D721Med (cell line): ENCODE measurements at regions not wholly inside any gene's neighbourhood (a gene's known extent, or its start where the extent isn't known, plus 50 kb on each side); places are given as distances from the start of the nearest gene placed in this dataset.

ENCODE experiments used
- DNase-seq: peaks from one replicate; pipeline ENCODE4 v3.0.0; 2011; ENCODE audit warnings: low spot score; ENCODE audit not compliant: insufficient read length
- FAIRE-seq: peaks from 2 replicates; lab custom pipeline; 2011; peaks lifted over from hg19 to GRCh38; lab: Jason Lieb, UNC
- CTCF ChIP-seq: IDR thresholded peaks from 2 replicates; pipeline ENCODE4 v1.5.1; 2012; ENCODE audit warnings: mild to moderate bottlenecking, control low read depth; ENCODE audit not compliant: insufficient read depth; ENCODE audit errors: missing control alignments

DNA sequence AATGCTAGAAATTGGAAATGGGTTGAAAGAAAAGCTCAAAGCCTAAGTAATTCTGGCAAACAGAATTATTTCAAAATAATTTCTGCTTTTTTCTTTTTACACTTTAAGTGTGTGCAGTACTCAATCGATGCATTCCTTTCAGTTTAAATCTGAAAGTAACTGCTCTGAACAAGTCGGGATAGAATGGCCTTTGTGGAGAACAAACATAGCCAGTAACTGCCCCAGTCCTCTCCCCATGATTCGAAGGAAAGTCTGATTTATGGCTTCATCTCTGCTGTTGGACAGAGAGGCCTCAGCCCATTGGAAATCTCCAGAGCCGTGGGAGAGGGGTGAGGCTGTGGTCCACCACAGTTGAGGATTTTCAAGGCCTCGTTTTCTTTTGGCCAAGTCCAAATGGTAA lies 174.0 kb upstream of the TLL1 start:
- no peak for FAIRE-seq
- DNase-seq, result no peak
- TF ChIP-seq CTCF, result no peak

DNA sequence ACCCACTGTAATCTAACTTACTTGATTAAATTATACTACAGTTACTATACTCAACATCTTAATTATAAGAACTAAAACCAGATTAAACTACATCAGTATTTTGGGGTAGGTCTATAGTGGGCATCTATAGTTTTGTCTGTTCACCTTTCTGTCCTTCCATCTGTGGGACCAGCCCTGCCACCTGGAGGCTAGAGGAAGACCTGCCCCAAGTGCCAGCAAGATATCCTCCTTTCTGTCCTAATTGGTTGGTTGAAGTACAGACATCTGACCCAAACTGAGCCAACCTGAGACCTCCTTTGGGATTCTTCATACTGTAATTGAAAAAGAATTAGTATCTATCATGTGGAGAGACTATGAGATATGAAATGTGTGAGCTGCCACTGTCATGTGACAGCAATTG lies 172.2 kb upstream of the TLL1 start:
- TF ChIP-seq CTCF, result peak; percentile 17
- DNase-seq, result no peak
- no peak for FAIRE-seq

DNA sequence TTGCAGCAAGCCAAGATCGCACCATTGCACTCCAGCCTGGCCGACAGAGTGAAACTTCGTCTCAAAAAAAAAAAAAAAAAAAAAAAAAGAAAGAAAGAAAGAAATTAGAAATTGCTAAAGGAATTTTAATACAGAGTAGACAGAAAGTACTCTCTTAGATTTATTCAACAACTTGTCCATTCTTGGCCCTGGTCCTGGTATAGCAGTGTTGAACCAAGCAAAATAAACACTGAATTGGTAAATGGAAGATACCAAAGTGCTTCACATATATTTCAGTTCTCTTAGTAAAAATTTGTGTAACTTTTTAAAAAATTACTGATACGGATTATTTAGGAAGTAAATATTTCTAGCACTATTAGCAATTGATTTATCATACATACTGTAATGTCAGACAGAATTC lies 165.9 kb upstream of the TLL1 start:
- DNase-seq (no peak), FAIRE-seq (no peak)
- no peak for TF ChIP-seq CTCF

GRCh38 chr4:165709516-165709915 lies 163.5 kb upstream of the TLL1 start:
- TF ChIP-seq CTCF, result no peak
- no peak for FAIRE-seq
- DNase-seq, result no peak

DNA sequence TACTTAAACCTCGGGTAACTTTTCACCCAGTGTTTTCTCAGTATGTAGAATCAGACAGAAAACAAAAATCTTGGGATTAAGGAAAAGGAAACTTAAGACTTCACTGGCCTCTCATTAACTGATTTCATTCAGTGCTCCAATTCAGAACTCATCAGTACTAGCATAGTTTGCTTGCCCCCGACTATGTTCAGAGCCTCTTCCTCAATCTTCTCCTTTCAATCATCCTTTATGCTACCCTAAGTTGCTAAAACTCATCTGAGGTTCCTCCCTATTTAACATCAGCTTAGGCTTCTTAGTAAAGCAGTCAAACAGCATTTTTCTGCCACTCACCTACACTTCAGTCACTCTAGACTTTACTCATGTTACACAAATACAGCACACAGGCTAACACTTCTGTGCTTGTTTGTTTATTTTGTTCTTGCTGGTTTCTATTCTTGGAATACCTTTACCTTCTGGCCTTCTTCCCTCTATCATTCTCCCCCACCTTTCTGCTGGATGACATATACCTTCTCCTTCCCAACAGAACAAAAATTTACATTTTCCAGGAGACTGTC lies 163.0 kb upstream of the TLL1 start:
- TF ChIP-seq CTCF, result no peak
- FAIRE-seq, result no peak

GRCh38 chr4:165711436-165711835 lies 161.6 kb upstream of the TLL1 start:
- no peak for DNase-seq
- no peak for FAIRE-seq
- no peak for TF ChIP-seq CTCF

More for the DNA sequence above, 163.0 kb upstream of the TLL1 start:
- no peak for DNase-seq

DNA sequence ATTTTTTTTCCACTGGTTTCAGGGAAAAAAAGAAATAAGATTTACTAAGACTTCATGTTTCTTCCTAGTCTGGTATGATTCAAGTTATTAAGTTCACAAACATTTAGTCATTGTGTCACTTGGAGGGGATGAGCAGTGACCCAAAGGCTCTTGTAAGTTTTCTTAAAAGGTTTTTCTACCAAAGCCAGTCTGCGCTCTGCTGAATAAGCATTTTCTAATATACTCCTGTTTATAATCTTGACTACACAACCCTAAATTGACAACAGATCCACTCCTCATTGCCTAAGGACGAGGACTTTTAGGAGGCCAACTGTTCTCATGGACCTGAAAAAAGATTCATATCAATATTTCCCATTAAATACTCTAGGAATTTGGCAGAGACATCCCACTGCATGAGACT lies 161.1 kb upstream of the TLL1 start:
- no peak for FAIRE-seq
- DNase-seq, result no peak
- TF ChIP-seq CTCF, result no peak
